ENCODE measurements at regions not wholly inside any gene's neighbourhood (a gene's known extent, or its start where the extent isn't known, plus 50 kb on each side); places are given as distances from the start of the nearest gene placed in this dataset.

- TF ChIP-seq CTCF (IDR thresholded peaks at IDR 0.05; ENCODE audit: low read depth, low read length) (no peak), EZH2phosphoT487 (IDR thresholded peaks at IDR 0.05; ENCODE audit: low read depth) (no peak)
Observed at GRCh38 chr6:91142154-91142553, 555.3 kb upstream of the MAP3K7 start.

All from OCI-LY3 (cell line).